HCT116 (cell line): ENCODE measurements at regions not wholly inside any gene's neighbourhood (a gene's known extent, or its start where the extent isn't known, plus 50 kb on each side); places are given as distances from the start of the nearest gene placed in this dataset.

Source experiments
- ATAC-seq: fragments of 200-7000 bp; cut with Tn5 transposase; 2 replicates; pipeline ENCODE4 v1.9.1; 2020; ENCODE audit warnings: mild to moderate bottlenecking, moderate library complexity
- BruUV-seq: library from RNA; stranded (reverse); fragments of 400-500 nt; replicated peaks from 2 replicates; lab custom pipeline; 2021; lab: Mats Ljungman, UMichigan
- CTCF ChIA-PET: fragments of 300-600 bp; sonication (Branson Sonifier 250); formaldehyde crosslinking; loops from one replicate; lab custom pipeline; 2021; ENCODE audit warnings: antibody characterized with exemption; lab: Charles Lee
- POLR2A ChIA-PET: fragments of 300-600, 350-600 bp; sonication (Branson Sonifier 250); formaldehyde crosslinking; loops from one replicate; lab custom pipeline; 2021; ENCODE audit warnings: antibody characterized with exemption; lab: Charles Lee
- RAD21 ChIA-PET, 2 experiments: fragments of 300-600 bp; sonication (Branson Sonifier 250); formaldehyde crosslinking; loops; one replicate each; lab custom pipeline; 2023; ENCODE audit warnings: low total read pairs in 2 of 2; ENCODE audit not compliant: uncharacterized antibody in 2 of 2, unreplicated experiment in 2 of 2, low non-redundant PET in 1 of 2; lab: Charles Lee
- DNase-seq: peaks from one replicate; pipeline ENCODE4 v3.0.0-alpha.2; 2010; ENCODE audit warnings: low read depth, low spot score
- H2AFZ ChIP-seq: fragments of 200-600 bp; shearing (Covaris generic), sonication (generic); 2 replicates; pipeline ENCODE4 v1.6.1; 2017; ENCODE audit warnings: low read depth, mixed run types, mixed read lengths, antibody characterized with exemption, low read length; ENCODE audit not compliant: poor library complexity, severe bottlenecking
- H3K27ac ChIP-seq: 2 replicates; pipeline ENCODE4 v1.5.1; 2012; ENCODE audit warnings: low read depth, low read length
- H3K27me3 ChIP-seq: fragments of 200-600 bp; sonication (generic); 2 replicates; pipeline ENCODE4 v1.6.1; 2016; ENCODE audit warnings: mixed run types, low read length, mixed read lengths; ENCODE audit not compliant: insufficient read depth
- H3K36me3 ChIP-seq, 2 experiments: fragments of 200-500 bp in 1 of 2; fragments of 200-600 bp in 1 of 2; sonication (Bioruptor generic) in 1 of 2; sonication (generic) in 1 of 2; 2 replicates each; pipeline versions ENCODE4 v1.5.1 to v1.6.1; 2014 to 2016; ENCODE audit warnings: low read length in 2 of 2, inconsistent platforms in 1 of 2, mixed read lengths in 1 of 2, mixed run types in 1 of 2; ENCODE audit not compliant: insufficient read depth in 2 of 2, control insufficient read depth in 1 of 2
- H3K4me1 ChIP-seq, 2 experiments: fragments of 200-600 bp in 1 of 2; sonication (generic) in 1 of 2; 2 replicates each; pipeline versions ENCODE4 v1.5.1 to v1.6.1; 2012 to 2017; ENCODE audit warnings: low read length in 2 of 2, inconsistent platforms in 1 of 2, mild to moderate bottlenecking in 1 of 2, mixed read lengths in 1 of 2, mixed run types in 1 of 2, moderate library complexity in 1 of 2; ENCODE audit not compliant: insufficient read depth in 2 of 2, control insufficient read depth in 1 of 2
- H3K4me2 ChIP-seq: fragments of 200-600 bp; sonication (generic); 2 replicates; pipeline ENCODE4 v1.6.1; 2017; ENCODE audit warnings: mixed run types, low read length, mixed read lengths
- H3K4me3 ChIP-seq, 2 experiments: fragments of 200-600 bp in 1 of 2; sonication (generic) in 1 of 2; replicated peaks in 1 of 2; 2 replicates each; pipeline ENCODE4 v1.5.1; 2011 to 2016; ENCODE audit warnings: low read length in 2 of 2, control low read depth in 1 of 2, low read depth in 1 of 2, mild to moderate bottlenecking in 1 of 2, mixed read lengths in 1 of 2, mixed run types in 1 of 2
- H3K79me2 ChIP-seq: fragments of 200-600 bp; sonication (generic); 2 replicates; pipeline ENCODE4 v1.6.1; 2017; ENCODE audit warnings: mild to moderate bottlenecking, mixed run types, low read length, moderate library complexity, mixed read lengths; ENCODE audit not compliant: insufficient read depth
- H3K9ac ChIP-seq: fragments of 200-600 bp; sonication (generic); 2 replicates; pipeline ENCODE4 v1.6.1; 2016; ENCODE audit warnings: low read length, mixed read lengths
- H3K9me2 ChIP-seq: fragments of 200-600 bp; sonication (generic), shearing (Covaris generic); 2 replicates; pipeline ENCODE4 v1.6.1; 2017; ENCODE audit warnings: mixed run types, mild to moderate bottlenecking, moderate library complexity; ENCODE audit not compliant: insufficient read depth
- H3K9me3 ChIP-seq, 2 experiments: fragments of 200-500 bp in 1 of 2; fragments of 200-600 bp in 1 of 2; sonication (Bioruptor generic) in 1 of 2; sonication (generic) in 1 of 2; 2 replicates each; pipeline ENCODE4 v1.6.1; 2014 to 2017; ENCODE audit warnings: low read length in 2 of 2, mixed read lengths in 2 of 2, inconsistent platforms in 1 of 2, low read depth in 1 of 2, mild to moderate bottlenecking in 1 of 2, mixed run types in 1 of 2, moderate library complexity in 1 of 2; ENCODE audit not compliant: control insufficient read depth in 1 of 2, insufficient read depth in 1 of 2
- H4K20me1 ChIP-seq: fragments of 200-600 bp; sonication (generic), shearing (Covaris generic); 2 replicates; pipeline ENCODE4 v1.6.1; 2017; ENCODE audit warnings: mixed run types, mild to moderate bottlenecking, moderate library complexity; ENCODE audit not compliant: insufficient read depth
- CEBPB ChIP-seq: IDR thresholded peaks from 2 replicates; pipeline ENCODE4 v1.6.1; 2012; ENCODE audit warnings: low read depth
- EZH2 ChIP-seq: fragments of 200-600 bp; sonication (generic); IDR thresholded peaks from 2 replicates; pipeline ENCODE4 v1.6.1; 2017; ENCODE audit warnings: antibody characterized with exemption, mixed run types
- EZH2phosphoT487 ChIP-seq: fragments of 200-600 bp; IDR thresholded peaks from 2 replicates; pipeline ENCODE4 v1.6.1; 2018; ENCODE audit warnings: antibody characterized with exemption, borderline replicate concordance
- FOSL1 ChIP-seq: IDR thresholded peaks from 2 replicates; pipeline ENCODE4 v1.6.1; 2012; ENCODE audit warnings: low read depth
- JUND ChIP-seq: IDR thresholded peaks from 2 replicates; pipeline ENCODE4 v1.6.1; 2012
- POLR2A ChIP-seq: IDR thresholded peaks from 2 replicates; pipeline ENCODE4 v1.7.0; 2011; ENCODE audit warnings: borderline replicate concordance; ENCODE audit not compliant: insufficient read depth, insufficient read length; ENCODE audit errors: extremely low read depth
- SIN3A ChIP-seq: IDR thresholded peaks from 2 replicates; pipeline ENCODE4 v1.6.1; 2012; ENCODE audit warnings: low read depth
- SP1 ChIP-seq: IDR thresholded peaks from 2 replicates; pipeline ENCODE4 v1.6.1; 2012; ENCODE audit warnings: low read depth
- SRF ChIP-seq: IDR thresholded peaks from 2 replicates; pipeline ENCODE4 v1.6.1; 2012; ENCODE audit warnings: low read depth
- TCF7L2 ChIP-seq: IDR thresholded peaks from 2 replicates; pipeline ENCODE4 v1.7.0; 2011; ENCODE audit warnings: borderline replicate concordance, inconsistent platforms; ENCODE audit not compliant: insufficient read depth, insufficient read length; ENCODE audit errors: extremely low read depth
- YY1 ChIP-seq: IDR thresholded peaks from 2 replicates; pipeline ENCODE4 v1.6.1; 2011; ENCODE audit warnings: low read length, low read depth, moderate library complexity, mild to moderate bottlenecking; ENCODE audit not compliant: insufficient replicate concordance; ENCODE audit errors: extremely low read depth
- ZFX ChIP-seq: fragments of 450-650 bp; IDR thresholded peaks from 2 replicates; pipeline ENCODE4 v1.6.1; 2017
- ZNF274 ChIP-seq: fragments of 200-500 bp; sonication (Bioruptor generic); IDR thresholded peaks from 2 replicates; pipeline ENCODE4 v1.6.1; 2014; ENCODE audit warnings: mild to moderate bottlenecking, low read depth, low read length, inconsistent platforms
- intact Hi-C: fragments of 100-400 bp; cut with micrococcal nuclease; formaldehyde crosslinking; loops from 2 replicates; pipeline ENCODE4 v1.10.0; 2022
- TF ChIP-seq, protein P1 (sequence below): IDR thresholded peaks from 2 replicates; pipeline ENCODE4 v1.6.1; 2012
- TF ChIP-seq, protein P2 (sequence below): IDR thresholded peaks from 2 replicates; pipeline ENCODE4 v1.6.1; 2011; ENCODE audit warnings: mild to moderate bottlenecking, low read length, moderate library complexity; ENCODE audit not compliant: insufficient replicate concordance; ENCODE audit errors: extremely low read depth

DNA sequence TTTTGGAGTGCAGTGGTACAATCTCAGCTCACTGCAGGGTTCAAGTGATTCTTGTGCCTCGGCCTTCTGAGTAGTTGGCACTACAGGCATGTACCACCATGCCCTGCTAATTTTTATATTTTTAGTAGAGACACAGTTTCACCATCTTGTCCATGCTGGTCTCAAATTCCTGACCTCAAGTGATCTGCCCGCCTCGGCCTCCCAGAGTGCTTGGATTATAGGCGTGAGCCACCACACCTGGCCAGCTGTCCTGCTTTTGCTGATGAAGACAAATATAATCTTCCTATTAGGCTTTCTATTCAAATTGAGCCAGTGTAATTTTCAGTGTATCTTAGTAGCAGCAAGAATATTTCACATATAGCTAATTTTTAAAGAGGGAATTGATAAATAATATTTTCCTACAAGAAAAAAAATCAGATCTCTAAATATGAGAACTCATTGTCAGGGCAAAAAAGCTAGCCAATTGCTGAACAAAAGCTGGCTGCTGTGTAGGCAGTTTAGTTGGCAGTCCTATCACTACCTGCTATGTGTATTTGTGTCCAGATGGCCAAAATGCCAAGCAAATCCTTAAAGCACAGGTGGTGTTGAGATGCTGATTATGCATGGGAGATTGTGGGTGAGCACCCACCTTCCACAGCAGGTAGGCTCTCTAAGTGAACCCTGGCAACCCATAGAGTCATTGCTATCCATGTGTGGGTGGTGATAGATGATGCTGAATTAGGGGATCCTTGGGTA, 60.8 kb upstream of the STAM2 start:
- Histone ChIP-seq H3K9me3 (peaks cover 4 to 10% of the 10 kb centered on the region in 2 experiments; a peak in 3 of 4 replicates), H3K4me2 (no peak overlapping the region), H3K4me1 (no peaks in the 10 kb centered on the region), H3K4me3 (no peak overlapping the region), H3K9me2 (no peaks in the 10 kb centered on the region), H3K79me2 (no peaks in the 10 kb centered on the region), H3K27ac (no peak overlapping the region), H3K36me3 (no peaks in the 10 kb centered on the region), H3K27me3 (no peaks in the 10 kb centered on the region), H3K9ac (no peak overlapping the region), H4K20me1 (no peaks in the 10 kb centered on the region), H2AFZ (no peak overlapping the region)
- CTCF ChIA-PET: no interaction called here
- POLR2A ChIA-PET: no interaction called here
- TF ChIP-seq EZH2phosphoT487: no peak
- TF ChIP-seq, protein P1, sequence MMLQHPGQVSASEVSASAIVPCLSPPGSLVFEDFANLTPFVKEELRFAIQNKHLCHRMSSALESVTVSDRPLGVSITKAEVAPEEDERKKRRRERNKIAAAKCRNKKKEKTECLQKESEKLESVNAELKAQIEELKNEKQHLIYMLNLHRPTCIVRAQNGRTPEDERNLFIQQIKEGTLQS: no peak
- TF ChIP-seq EZH2: no peak
- no peak for TF ChIP-seq ZFX
- no peak for TF ChIP-seq YY1
- TF ChIP-seq TCF7L2: no peak
- no peak for TF ChIP-seq CEBPB
- TF ChIP-seq SIN3A: no peak
- BruUV-seq: no TSS peak
- DNase-seq (no peak), ATAC-seq (no peak)
- RAD21 ChIA-PET: no interaction called here
- intact Hi-C loops: no loop called here

DNA sequence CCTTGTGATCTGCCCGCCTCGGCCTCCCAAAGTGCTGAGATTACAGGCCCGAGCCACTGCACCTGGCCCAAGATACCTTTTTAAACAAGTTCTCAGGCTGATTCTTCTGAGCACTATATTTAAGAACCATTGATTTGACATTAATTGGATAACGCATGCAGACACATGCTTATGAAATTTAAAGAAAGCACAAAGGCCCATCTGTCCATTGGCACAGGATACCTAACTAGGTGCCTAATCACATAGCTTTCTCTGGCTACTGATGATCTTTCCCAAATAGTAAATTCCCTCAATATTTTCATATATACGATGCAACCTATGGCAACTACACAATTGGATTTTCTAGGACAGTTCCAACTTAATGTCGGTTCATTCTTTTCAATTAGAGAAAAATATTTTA, 62.5 kb upstream of the STAM2 start:
- Histone ChIP-seq H3K36me3 (no peaks in the 10 kb centered on the region), H3K4me2 (no peak overlapping the region), H3K9me2 (no peaks in the 10 kb centered on the region), H3K79me2 (no peaks in the 10 kb centered on the region), H3K4me1 (no peaks in the 10 kb centered on the region), H3K27me3 (no peaks in the 10 kb centered on the region), H3K9ac (no peak overlapping the region), H3K27ac (no peak overlapping the region), H4K20me1 (no peaks in the 10 kb centered on the region), H3K4me3 (no peak overlapping the region), H2AFZ (no peak overlapping the region), H3K9me3 (peaks cover 4 to 10% of the 10 kb centered on the region in 2 experiments; a peak in 3 of 4 replicates)
- RAD21 ChIA-PET: no interaction called here
- intact Hi-C loops: no loop called here
- ATAC-seq: no peak
- no peak for DNase-seq
- CTCF ChIA-PET: no interaction called here
- BruUV-seq: no TSS peak
- POLR2A ChIA-PET: no interaction called here
- no peak for TF ChIP-seq SP1
- TF ChIP-seq, protein P2, sequence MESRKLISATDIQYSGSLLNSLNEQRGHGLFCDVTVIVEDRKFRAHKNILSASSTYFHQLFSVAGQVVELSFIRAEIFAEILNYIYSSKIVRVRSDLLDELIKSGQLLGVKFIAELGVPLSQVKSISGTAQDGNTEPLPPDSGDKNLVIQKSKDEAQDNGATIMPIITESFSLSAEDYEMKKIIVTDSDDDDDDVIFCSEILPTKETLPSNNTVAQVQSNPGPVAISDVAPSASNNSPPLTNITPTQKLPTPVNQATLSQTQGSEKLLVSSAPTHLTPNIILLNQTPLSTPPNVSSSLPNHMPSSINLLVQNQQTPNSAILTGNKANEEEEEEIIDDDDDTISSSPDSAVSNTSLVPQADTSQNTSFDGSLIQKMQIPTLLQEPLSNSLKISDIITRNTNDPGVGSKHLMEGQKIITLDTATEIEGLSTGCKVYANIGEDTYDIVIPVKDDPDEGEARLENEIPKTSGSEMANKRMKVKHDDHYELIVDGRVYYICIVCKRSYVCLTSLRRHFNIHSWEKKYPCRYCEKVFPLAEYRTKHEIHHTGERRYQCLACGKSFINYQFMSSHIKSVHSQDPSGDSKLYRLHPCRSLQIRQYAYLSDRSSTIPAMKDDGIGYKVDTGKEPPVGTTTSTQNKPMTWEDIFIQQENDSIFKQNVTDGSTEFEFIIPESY: no peak
- TF ChIP-seq TCF7L2: no peak
- TF ChIP-seq POLR2A: no peak
- TF ChIP-seq SRF: no peak
- no peak for TF ChIP-seq YY1
- TF ChIP-seq, protein P1: no peak
- no peak for TF ChIP-seq ZNF274
- TF ChIP-seq FOSL1: no peak
- TF ChIP-seq EZH2: no peak
- TF ChIP-seq JUND: no peak
- TF ChIP-seq EZH2phosphoT487: no peak
